Psoas muscle (tissue), 7 donors: ENCODE measurements at regions not wholly inside any gene's neighbourhood (a gene's known extent, or its start where the extent isn't known, plus 50 kb on each side); places are given as distances from the start of the nearest gene placed in this dataset.

Source experiments
- ATAC-seq, 4 donors: fragments of 200-7000 bp; cut with Tn5 transposase; one replicate each; pipeline ENCODE4 v1.9.1; 2020; ENCODE audit warnings: moderate library complexity in 3 of 4, mild to moderate bottlenecking in 2 of 4
- DNase-seq, 2 donors: peaks; one replicate each; pipeline ENCODE4 v3.0.0-alpha.2; 2020
- H3K27ac ChIP-seq: fragments of 200-600 bp; one replicate; pipeline ENCODE4 v1.8.0; 2022
- H3K27me3 ChIP-seq, 3 donors: fragments of 200-600 bp in 1 of 3; one replicate each; pipeline versions ENCODE4 v1.6.1 to v1.8.0; 2013 to 2022; ENCODE audit warnings: low read length in 2 of 3, mild to moderate bottlenecking in 2 of 3, moderate library complexity in 1 of 3; ENCODE audit not compliant: insufficient read depth in 3 of 3
- H3K36me3 ChIP-seq, 2 donors: fragments of 200-600 bp in 1 of 2; one replicate each; pipeline versions ENCODE4 v1.6.1 to v1.8.0; 2013 to 2022; ENCODE audit warnings: low read depth in 1 of 2, mild to moderate bottlenecking in 1 of 2, moderate library complexity in 1 of 2; ENCODE audit not compliant: insufficient read depth in 1 of 2
- H3K4me1 ChIP-seq: fragments of 200-600 bp; one replicate; pipeline ENCODE4 v1.8.0; 2022
- H3K4me3 ChIP-seq: fragments of 200-600 bp; one replicate; pipeline ENCODE4 v1.8.0; 2022; ENCODE audit warnings: mild to moderate bottlenecking
- H3K9me3 ChIP-seq: fragments of 200-600 bp; one replicate; pipeline ENCODE4 v1.8.0; 2022
- CTCF ChIP-seq: fragments of 200-600 bp; IDR thresholded peaks from one replicate; pipeline ENCODE4 v1.8.0; 2022; ENCODE audit warnings: antibody characterized with exemption
- whole genome bisulfite sequencing, 3 donors: extraction: QIAGEN DNeasy Blood & Tissue Kit; methylation state at CpG; one replicate each; pipeline versions ENCODE4 v1.1.6 to v1.1.7; 2013; 5-methylcytosine and 5-hydroxymethylcytosine counted together
- intact Hi-C, 2 donors: fragments of 100-400 bp; cut with DNase I; formaldehyde crosslinking; loops; one replicate each; pipeline versions ENCODE4 v1.11.0 to v1.14.2; 2022
- donor health status: healthy with polysubstance abuse.
- donor health status: DM: no; HTN: no; CAD: no; lungs with moderate emphysema.
- donor health status: Bipolar disorder and iron deficiency.
- donor health status: healthy.
- donor health status: DM: yes; HTN: yes; CAD: no.
- donor health status: DM: no; HTN: no; CAD: no.
- donor health status: DM: yes; HTN: yes; CAD: no.

GRCh38 chr13:89883893-89884448 lies 1463.5 kb upstream of the MIR17HG start:
- Histone ChIP-seq H3K27me3 (no peaks in the 10 kb centered on the region), H3K36me3 (no peaks in the 10 kb centered on the region), H3K27ac (no peak overlapping the region), H3K4me3 (no peak overlapping the region), H3K9me3 (no peaks in the 10 kb centered on the region), H3K4me1 (no peaks in the 10 kb centered on the region)
- ATAC-seq (no peak), DNase-seq (no peak)
- TF ChIP-seq CTCF = no peak
- 86 to 94% (median 88%) methylated on average over 38 to 41 of the region's 41 CpGs for WGBS, 3 donors
- intact Hi-C loops = no loop called here

- Histone ChIP-seq H3K27me3 (no peaks in the 10 kb centered on the region), H3K36me3 (no peaks in the 10 kb centered on the region), H3K4me3 (no peak overlapping the region), H3K4me1 (no peaks in the 10 kb centered on the region), H3K9me3 (no peaks in the 10 kb centered on the region), H3K27ac (no peak overlapping the region)
- ATAC-seq (no peak), DNase-seq (no peak)
- intact Hi-C loops = no loop called here
- TF ChIP-seq CTCF = no peak
These were observed 1456.7 kb upstream of the MIR17HG start for GRCh38 chr13:89890806-89891205.

GRCh38 chr13:89891416-89891815 lies 1456.1 kb upstream of the MIR17HG start:
- DNase-seq (no peak), ATAC-seq (no peak)
- intact Hi-C loops = no loop called here
- Histone ChIP-seq H3K27ac (no peak overlapping the region), H3K4me1 (no peaks in the 10 kb centered on the region), H3K36me3 (no peaks in the 10 kb centered on the region), H3K9me3 (no peaks in the 10 kb centered on the region), H3K27me3 (no peaks in the 10 kb centered on the region), H3K4me3 (no peak overlapping the region)
- 40 to 71% (median 45%) methylated on average over 2 of the region's 2 CpGs for WGBS, 3 donors
- TF ChIP-seq CTCF = no peak

GRCh38 chr13:89897681-89898080 lies 1449.8 kb upstream of the MIR17HG start:
- Histone ChIP-seq H3K4me3 (no peak overlapping the region), H3K9me3 (no peaks in the 10 kb centered on the region), H3K4me1 (no peaks in the 10 kb centered on the region), H3K27ac (no peak overlapping the region), H3K27me3 (no peaks in the 10 kb centered on the region), H3K36me3 (no peaks in the 10 kb centered on the region)
- DNase-seq = no peak
- no peak for TF ChIP-seq CTCF
- ATAC-seq = no peak
- intact Hi-C loops = no loop called here
- 78 to 92% (median 84%) methylated on average over 1 of the region's 1 CpG for WGBS, 3 donors
